ENCODE measurements at regions not wholly inside any gene's neighbourhood (a gene's known extent, or its start where the extent isn't known, plus 50 kb on each side); places are given as distances from the start of the nearest gene placed in this dataset.
"Not testable (repeated sequence)": the region's sequence is repeated elsewhere in the genome, so short reads cannot be mapped to it uniquely, and the experiment has no call there.

DNA sequence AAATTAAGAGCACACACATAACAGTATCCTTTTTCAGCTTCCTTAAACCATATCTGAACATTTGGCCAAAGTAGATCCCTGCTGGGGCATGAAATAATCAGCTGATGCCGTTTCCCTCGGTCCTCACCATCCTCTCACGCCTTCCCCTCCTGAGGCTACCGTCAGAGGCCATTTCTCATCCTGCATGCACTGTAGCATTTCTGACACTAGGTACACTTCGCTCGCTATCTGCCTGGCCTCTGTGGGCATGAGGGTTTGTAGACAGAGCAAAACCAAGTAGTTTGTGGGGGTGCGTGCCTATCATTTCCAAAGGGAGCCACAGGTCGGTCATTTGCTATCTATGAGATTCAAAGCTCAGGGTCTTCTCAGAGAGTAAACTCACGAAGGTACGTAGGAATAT is 131.9 kb downstream of the BOD1 start:
- peaks cover 3% of the 10 kb centered on the region for H3K27me3 Mint-ChIP-seq (ENCODE audit: insufficient read depth, unreplicated experiment)
- CTCF ChIA-PET, result no interaction called here
- H3K4me1 Mint-ChIP-seq (ENCODE audit: low read depth, unreplicated experiment), result no peaks in the 10 kb centered on the region
- H3K27ac Mint-ChIP-seq (ENCODE audit: unreplicated experiment), result no peak overlapping the region
- no peaks in the 10 kb centered on the region for H3K9me3 Mint-ChIP-seq (ENCODE audit: unreplicated experiment)
- no peaks in the 10 kb centered on the region for H3K36me3 Mint-ChIP-seq (ENCODE audit: insufficient read depth, unreplicated experiment)
- H3K36me3 ChIP-seq (ENCODE audit: control insufficient read depth, insufficient read depth, low read length), result no peaks in the 10 kb centered on the region
- DNase-seq, result no peak
- no peaks in the 10 kb centered on the region for H3K4me1 ChIP-seq
- no peak overlapping the region for H3K4me3 Mint-ChIP-seq (ENCODE audit: unreplicated experiment)
- TF ChIP-seq, protein P1, sequence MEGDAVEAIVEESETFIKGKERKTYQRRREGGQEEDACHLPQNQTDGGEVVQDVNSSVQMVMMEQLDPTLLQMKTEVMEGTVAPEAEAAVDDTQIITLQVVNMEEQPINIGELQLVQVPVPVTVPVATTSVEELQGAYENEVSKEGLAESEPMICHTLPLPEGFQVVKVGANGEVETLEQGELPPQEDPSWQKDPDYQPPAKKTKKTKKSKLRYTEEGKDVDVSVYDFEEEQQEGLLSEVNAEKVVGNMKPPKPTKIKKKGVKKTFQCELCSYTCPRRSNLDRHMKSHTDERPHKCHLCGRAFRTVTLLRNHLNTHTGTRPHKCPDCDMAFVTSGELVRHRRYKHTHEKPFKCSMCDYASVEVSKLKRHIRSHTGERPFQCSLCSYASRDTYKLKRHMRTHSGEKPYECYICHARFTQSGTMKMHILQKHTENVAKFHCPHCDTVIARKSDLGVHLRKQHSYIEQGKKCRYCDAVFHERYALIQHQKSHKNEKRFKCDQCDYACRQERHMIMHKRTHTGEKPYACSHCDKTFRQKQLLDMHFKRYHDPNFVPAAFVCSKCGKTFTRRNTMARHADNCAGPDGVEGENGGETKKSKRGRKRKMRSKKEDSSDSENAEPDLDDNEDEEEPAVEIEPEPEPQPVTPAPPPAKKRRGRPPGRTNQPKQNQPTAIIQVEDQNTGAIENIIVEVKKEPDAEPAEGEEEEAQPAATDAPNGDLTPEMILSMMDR (IDR thresholded peaks at IDR 0.05; ENCODE audit: insufficient read depth in 1 of 2, low read depth in 1 of 2, low read length in 1 of 2, severe bottlenecking in 1 of 2, unreplicated experiment in 1 of 2), result no peak
- no peak overlapping the region for H3K4me3 ChIP-seq (ENCODE audit: low read depth, low read length)
- H3K27me3 ChIP-seq (replicated peaks; ENCODE audit: control insufficient read depth, insufficient read depth, low read length), result no peaks in the 10 kb centered on the region
- intact Hi-C loops (cut with micrococcal nuclease; ENCODE audit: unreplicated experiment), result no loop called here
- BruUV-seq (replicated peaks), result no TSS peak
- no peaks in the 10 kb centered on the region for H3K9me3 ChIP-seq
- POLR2A ChIA-PET, result no interaction called here

DNA sequence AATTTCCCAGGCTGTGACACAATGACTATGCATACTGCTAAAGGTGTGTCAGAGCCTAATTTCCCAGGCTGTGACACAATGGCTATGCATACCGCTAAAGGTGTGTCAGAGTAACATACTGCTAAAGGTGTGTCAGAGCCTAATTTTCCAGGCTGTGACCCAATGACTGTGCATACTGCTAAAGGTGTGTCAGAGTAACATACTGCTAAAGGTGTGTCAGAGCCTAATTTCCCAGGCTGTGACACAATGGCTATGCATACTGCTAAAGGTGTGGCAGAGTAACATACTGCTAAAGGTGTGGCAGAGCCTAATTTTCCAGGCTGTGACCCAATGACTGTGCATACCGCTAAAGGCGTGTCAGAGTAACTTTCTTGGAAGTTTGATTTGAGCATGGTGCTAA is 132.9 kb downstream of the BOD1 start:
- H3K36me3 ChIP-seq (ENCODE audit: control insufficient read depth, insufficient read depth, low read length); CTCF ChIA-PET; H3K27me3 Mint-ChIP-seq (ENCODE audit: insufficient read depth, unreplicated experiment); H3K9me3 ChIP-seq; BruUV-seq (replicated peaks); H3K4me1 ChIP-seq; DNase-seq; H3K4me1 Mint-ChIP-seq (ENCODE audit: low read depth, unreplicated experiment); POLR2A ChIA-PET; H3K27me3 ChIP-seq (replicated peaks; ENCODE audit: control insufficient read depth, insufficient read depth, low read length); intact Hi-C loops (cut with micrococcal nuclease; ENCODE audit: unreplicated experiment); H3K9me3 Mint-ChIP-seq (ENCODE audit: unreplicated experiment); H3K4me3 ChIP-seq (ENCODE audit: low read depth, low read length); H3K27ac Mint-ChIP-seq (ENCODE audit: unreplicated experiment); H3K36me3 Mint-ChIP-seq (ENCODE audit: insufficient read depth, unreplicated experiment); H3K4me3 Mint-ChIP-seq (ENCODE audit: unreplicated experiment): not testable (repeated sequence)

DNA sequence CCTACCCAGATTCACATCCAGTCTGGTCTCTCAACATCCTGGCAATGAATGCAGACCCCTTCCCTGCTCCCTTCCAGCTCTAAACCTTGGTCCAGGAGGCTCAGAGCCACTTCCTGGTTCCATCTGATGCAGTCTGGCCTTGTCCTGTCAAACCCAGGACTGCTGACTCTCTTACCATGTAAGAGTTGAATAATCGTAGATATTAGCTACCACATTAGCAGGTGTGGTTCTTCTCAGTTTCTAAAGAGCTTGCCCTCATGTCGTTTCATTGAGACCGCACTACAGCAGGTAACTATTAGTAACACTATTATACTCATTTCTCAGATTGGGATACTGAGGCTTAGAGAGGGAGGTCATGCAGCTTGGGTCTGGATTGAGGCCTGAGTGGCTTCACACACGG is 133.3 kb downstream of the BOD1 start:
- Mint-ChIP-seq H3K27me3 (ENCODE audit: insufficient read depth, unreplicated experiment) (peaks cover 3% of the 10 kb centered on the region), H3K27ac (ENCODE audit: unreplicated experiment) (no peak overlapping the region), H3K4me1 (ENCODE audit: low read depth, unreplicated experiment) (no peaks in the 10 kb centered on the region), H3K36me3 (ENCODE audit: insufficient read depth, unreplicated experiment) (no peaks in the 10 kb centered on the region), H3K9me3 (ENCODE audit: unreplicated experiment) (no peaks in the 10 kb centered on the region), H3K4me3 (ENCODE audit: unreplicated experiment) (no peak overlapping the region)
- Histone ChIP-seq H3K4me1 (no peaks in the 10 kb centered on the region), H3K4me3 (ENCODE audit: low read depth, low read length) (no peak overlapping the region), H3K9me3 (no peaks in the 10 kb centered on the region), H3K36me3 (ENCODE audit: control insufficient read depth, insufficient read depth, low read length) (no peaks in the 10 kb centered on the region), H3K27me3 (replicated peaks; ENCODE audit: control insufficient read depth, insufficient read depth, low read length) (no peaks in the 10 kb centered on the region)
- POLR2A ChIA-PET, result no interaction called here
- intact Hi-C loops (cut with micrococcal nuclease; ENCODE audit: unreplicated experiment), result no loop called here
- BruUV-seq (replicated peaks), result no TSS peak
- CTCF ChIA-PET, result no interaction called here
- no peak for DNase-seq
- TF ChIP-seq, protein P1 (IDR thresholded peaks at IDR 0.05; ENCODE audit: insufficient read depth in 1 of 2, low read depth in 1 of 2, low read length in 1 of 2, severe bottlenecking in 1 of 2, unreplicated experiment in 1 of 2), result no peak

DNA sequence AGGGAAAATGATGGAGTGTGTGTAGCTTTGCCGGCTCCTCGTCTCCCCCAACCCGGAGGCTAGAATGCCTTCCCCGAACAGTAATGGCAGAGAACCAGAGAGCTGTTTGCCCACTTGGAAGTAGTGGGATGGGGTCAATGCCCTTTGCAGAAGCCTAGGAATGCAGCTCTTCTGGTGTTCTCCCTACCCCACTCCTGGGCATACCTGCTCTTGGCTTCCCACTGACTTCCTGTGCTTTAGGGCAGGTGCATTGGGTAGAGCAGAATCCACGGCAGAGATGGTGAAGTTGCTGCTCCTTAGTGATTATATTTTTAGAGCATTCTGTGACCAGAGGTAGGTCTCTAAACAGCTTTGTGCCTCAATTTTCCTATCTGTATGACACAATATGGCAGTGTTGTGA is 134.6 kb downstream of the BOD1 start:
- Mint-ChIP-seq H3K9me3 (ENCODE audit: unreplicated experiment) (no peaks in the 10 kb centered on the region), H3K4me1 (ENCODE audit: low read depth, unreplicated experiment) (no peaks in the 10 kb centered on the region), H3K4me3 (ENCODE audit: unreplicated experiment) (no peak overlapping the region), H3K27ac (ENCODE audit: unreplicated experiment) (no peak overlapping the region), H3K27me3 (ENCODE audit: insufficient read depth, unreplicated experiment) (peaks cover 3% of the 10 kb centered on the region), H3K36me3 (ENCODE audit: insufficient read depth, unreplicated experiment) (no peaks in the 10 kb centered on the region)
- intact Hi-C loops (cut with micrococcal nuclease; ENCODE audit: unreplicated experiment), result no loop called here
- CTCF ChIA-PET, result no interaction called here
- Histone ChIP-seq H3K36me3 (ENCODE audit: control insufficient read depth, insufficient read depth, low read length) (no peaks in the 10 kb centered on the region), H3K9me3 (no peaks in the 10 kb centered on the region), H3K4me3 (ENCODE audit: low read depth, low read length) (no peak overlapping the region), H3K4me1 (no peaks in the 10 kb centered on the region), H3K27me3 (replicated peaks; ENCODE audit: control insufficient read depth, insufficient read depth, low read length) (no peaks in the 10 kb centered on the region)
- TF ChIP-seq, protein P1 (IDR thresholded peaks at IDR 0.05; ENCODE audit: insufficient read depth in 1 of 2, low read depth in 1 of 2, low read length in 1 of 2, severe bottlenecking in 1 of 2, unreplicated experiment in 1 of 2), result no peak
- no peak for DNase-seq
- BruUV-seq (replicated peaks), result no TSS peak
- POLR2A ChIA-PET, result no interaction called here

All from Caco-2 (cell line).